MCF 10A (cell line): ENCODE measurements at regions not wholly inside any gene's neighbourhood (a gene's known extent, or its start where the extent isn't known, plus 50 kb on each side); places are given as distances from the start of the nearest gene placed in this dataset.

ENCODE experiments used
- BruUV-seq: library from RNA; stranded (reverse); fragments of 400-500 nt; replicated peaks from 2 replicates; lab custom pipeline; 2021; lab: Mats Ljungman, UMichigan
- CTCF ChIA-PET: fragments of 300-600 bp; sonication (Branson Sonifier 250); formaldehyde crosslinking; extraction: SDS; loops from one replicate; lab custom pipeline; 2021; ENCODE audit warnings: antibody characterized with exemption, inconsistent platforms; lab: Yijun Ruan, JAX
- POLR2A ChIA-PET: fragments of 300-600, 350-650 bp; sonication (Branson Sonifier 250); formaldehyde crosslinking; extraction: SDS; loops from one replicate; lab custom pipeline; 2020; ENCODE audit warnings: antibody characterized with exemption, inconsistent platforms; lab: Yijun Ruan, JAX
- DNase-seq: peaks from one replicate; pipeline ENCODE4 v3.0.0-alpha.2; 2018; ENCODE audit not compliant: unreplicated experiment
- H3K27ac Mint-ChIP-seq: one replicate; pipeline ENCODE4 v1.8.0; 2022; ENCODE audit warnings: mild to moderate bottlenecking, low read depth, mixed read lengths; ENCODE audit not compliant: unreplicated experiment
- H3K27me3 Mint-ChIP-seq: one replicate; pipeline ENCODE4 v1.8.0; 2022; ENCODE audit warnings: mixed read lengths; ENCODE audit not compliant: insufficient read depth, unreplicated experiment
- H3K36me3 Mint-ChIP-seq: one replicate; pipeline ENCODE4 v1.8.0; 2022; ENCODE audit warnings: mild to moderate bottlenecking, moderate library complexity, mixed read lengths; ENCODE audit not compliant: insufficient read depth, unreplicated experiment
- H3K4me1 Mint-ChIP-seq: one replicate; pipeline ENCODE4 v1.8.0; 2022; ENCODE audit warnings: mixed read lengths; ENCODE audit not compliant: insufficient read depth, unreplicated experiment
- H3K4me3 Mint-ChIP-seq: one replicate; pipeline ENCODE4 v1.8.0; 2022; ENCODE audit warnings: mild to moderate bottlenecking, moderate library complexity, mixed read lengths; ENCODE audit not compliant: unreplicated experiment
- H3K9me3 Mint-ChIP-seq: one replicate; pipeline ENCODE4 v1.8.0; 2022; ENCODE audit warnings: mixed read lengths; ENCODE audit not compliant: unreplicated experiment
- intact Hi-C: fragments of 100-400 bp; cut with micrococcal nuclease; formaldehyde crosslinking; loops from 2 replicates; pipeline ENCODE4 v1.14.1; 2022
- TF ChIP-seq, protein P1 (sequence below): fragments of 200-600 bp; IDR thresholded peaks from one replicate; pipeline ENCODE4 v1.8.0; 2022; ENCODE audit warnings: antibody characterized with exemption, mild to moderate bottlenecking; ENCODE audit not compliant: unreplicated experiment

DNA sequence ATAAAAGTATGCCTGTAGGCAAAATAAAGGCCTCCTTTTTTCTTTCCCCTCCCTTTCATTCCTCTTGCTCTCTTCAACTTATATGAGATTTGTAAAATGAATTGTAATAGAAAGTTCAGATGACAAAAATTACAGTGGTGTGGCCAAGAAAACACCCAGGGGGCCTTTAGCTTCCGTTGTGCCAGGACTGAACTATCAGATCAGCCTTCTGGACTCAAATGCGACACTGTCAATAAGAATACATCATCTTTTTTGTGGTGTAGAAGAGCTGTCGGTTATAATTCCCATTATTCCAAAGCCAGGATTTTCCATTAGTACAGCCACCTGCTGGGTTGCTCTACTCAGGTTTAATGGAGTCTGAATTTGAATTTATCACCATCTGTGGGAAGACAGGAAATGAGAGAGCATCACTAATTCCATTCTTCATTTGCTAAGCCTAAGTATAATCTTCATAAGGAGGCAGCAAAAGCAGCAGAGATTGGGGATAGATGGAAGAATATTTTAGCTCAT is 443.4 kb downstream of the ANXA1 start:
- TF ChIP-seq, protein P1, sequence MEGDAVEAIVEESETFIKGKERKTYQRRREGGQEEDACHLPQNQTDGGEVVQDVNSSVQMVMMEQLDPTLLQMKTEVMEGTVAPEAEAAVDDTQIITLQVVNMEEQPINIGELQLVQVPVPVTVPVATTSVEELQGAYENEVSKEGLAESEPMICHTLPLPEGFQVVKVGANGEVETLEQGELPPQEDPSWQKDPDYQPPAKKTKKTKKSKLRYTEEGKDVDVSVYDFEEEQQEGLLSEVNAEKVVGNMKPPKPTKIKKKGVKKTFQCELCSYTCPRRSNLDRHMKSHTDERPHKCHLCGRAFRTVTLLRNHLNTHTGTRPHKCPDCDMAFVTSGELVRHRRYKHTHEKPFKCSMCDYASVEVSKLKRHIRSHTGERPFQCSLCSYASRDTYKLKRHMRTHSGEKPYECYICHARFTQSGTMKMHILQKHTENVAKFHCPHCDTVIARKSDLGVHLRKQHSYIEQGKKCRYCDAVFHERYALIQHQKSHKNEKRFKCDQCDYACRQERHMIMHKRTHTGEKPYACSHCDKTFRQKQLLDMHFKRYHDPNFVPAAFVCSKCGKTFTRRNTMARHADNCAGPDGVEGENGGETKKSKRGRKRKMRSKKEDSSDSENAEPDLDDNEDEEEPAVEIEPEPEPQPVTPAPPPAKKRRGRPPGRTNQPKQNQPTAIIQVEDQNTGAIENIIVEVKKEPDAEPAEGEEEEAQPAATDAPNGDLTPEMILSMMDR: no peak
- DNase-seq: no peak
- Mint-ChIP-seq H3K4me1 (no peaks in the 10 kb centered on the region), H3K27ac (no peak overlapping the region), H3K9me3 (no peaks in the 10 kb centered on the region), H3K36me3 (no peaks in the 10 kb centered on the region), H3K27me3 (peaks cover 74% of the 10 kb centered on the region), H3K4me3 (no peak overlapping the region)
- intact Hi-C loops: no loop called here
- ChIA-PET POLR2A (no interaction called here), CTCF (no interaction called here)
- no TSS peak for BruUV-seq

DNA sequence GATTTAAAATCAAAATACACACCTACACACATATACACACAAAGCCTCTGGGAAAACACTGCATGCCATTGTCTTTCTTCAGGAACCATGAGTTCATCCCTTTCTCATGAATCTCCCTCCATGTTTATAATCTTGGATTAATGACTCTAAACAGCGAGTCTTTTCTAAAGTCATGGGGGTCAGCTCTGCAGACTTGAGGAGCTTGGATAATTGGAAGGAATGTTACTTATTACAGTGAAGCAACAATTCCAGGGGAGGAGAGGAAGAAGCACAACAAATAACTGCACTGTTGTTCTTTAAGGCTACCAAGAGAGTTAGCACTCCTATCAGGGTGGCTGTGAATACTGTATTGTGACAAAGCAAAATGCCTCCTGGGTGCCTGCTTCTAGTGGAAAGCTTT is 444.7 kb downstream of the ANXA1 start:
- no TSS peak for BruUV-seq
- intact Hi-C loops: no loop called here
- no peak for DNase-seq
- no peaks in the 10 kb centered on the region for H3K36me3 Mint-ChIP-seq
- H3K27ac Mint-ChIP-seq: no peak overlapping the region
- TF ChIP-seq, protein P1: no peak
- H3K4me1 Mint-ChIP-seq: no peaks in the 10 kb centered on the region
- H3K27me3 Mint-ChIP-seq: peaks cover 63% of the 10 kb centered on the region
- CTCF ChIA-PET: no interaction called here
- POLR2A ChIA-PET: no interaction called here
- H3K4me3 Mint-ChIP-seq: no peak overlapping the region
- H3K9me3 Mint-ChIP-seq: no peaks in the 10 kb centered on the region

DNA sequence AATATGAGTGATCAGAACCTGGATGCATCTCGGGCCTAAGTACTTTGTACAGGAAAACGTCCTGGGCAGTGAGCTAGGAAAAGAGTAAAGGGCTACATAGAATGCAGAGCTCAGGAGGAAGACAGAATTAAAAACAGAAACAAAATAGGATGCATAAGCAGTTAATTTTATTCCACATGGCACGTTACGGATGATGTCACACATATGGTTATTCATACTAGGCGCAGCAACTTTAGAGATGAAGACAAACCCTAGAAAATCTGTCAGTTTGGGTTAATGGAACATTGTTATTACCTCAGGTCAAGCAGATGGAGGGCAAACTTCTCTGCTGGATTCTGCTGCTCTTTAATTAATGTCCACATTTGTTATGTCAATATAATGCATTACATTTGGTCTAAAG is 445.4 kb downstream of the ANXA1 start:
- no TSS peak for BruUV-seq
- Mint-ChIP-seq H3K4me3 (no peak overlapping the region), H3K27ac (no peak overlapping the region), H3K36me3 (no peaks in the 10 kb centered on the region), H3K9me3 (no peaks in the 10 kb centered on the region), H3K27me3 (peaks cover 56% of the 10 kb centered on the region), H3K4me1 (no peaks in the 10 kb centered on the region)
- intact Hi-C loops: no loop called here
- POLR2A ChIA-PET: interaction anchor here (0.7 kb wide), 1 partner anchor 733 kb away, joined by 3 read pairs; no protein-coding TSS in a partner anchor
- CTCF ChIA-PET: no interaction called here
- DNase-seq: no peak
- TF ChIP-seq, protein P1: no peak

DNA sequence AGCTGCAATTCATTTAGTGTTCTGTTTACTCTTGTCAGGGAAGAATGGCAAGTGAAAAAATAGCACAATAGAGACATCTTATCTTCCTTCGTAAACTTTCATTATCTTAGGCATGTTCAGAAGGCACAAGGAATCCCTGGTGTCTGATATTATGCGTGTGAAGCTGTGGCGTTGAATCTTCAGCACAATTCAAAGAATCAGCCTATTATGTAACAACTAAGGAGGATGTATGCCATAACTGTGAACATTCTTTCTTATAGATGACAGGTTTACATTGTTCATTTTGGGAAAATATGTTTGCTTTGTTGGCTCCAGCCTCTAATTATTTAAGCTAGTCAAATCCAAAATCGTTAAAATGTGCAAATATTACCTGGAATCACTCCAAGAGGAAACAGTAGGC is 446.1 kb downstream of the ANXA1 start:
- no peak for DNase-seq
- no peak overlapping the region for H3K27ac Mint-ChIP-seq
- no peaks in the 10 kb centered on the region for H3K36me3 Mint-ChIP-seq
- H3K4me3 Mint-ChIP-seq: no peak overlapping the region
- ChIA-PET POLR2A (interaction anchor here (0.6 to 0.7 kb wide), 3 partner anchors 129 to 734 kb away, joined by 3 read pairs; no protein-coding TSS in a partner anchor), CTCF (interaction anchor here (0.6 kb wide), 1 partner anchor 228 kb away, joined by 3 read pairs; no protein-coding TSS in a partner anchor)
- H3K4me1 Mint-ChIP-seq: no peaks in the 10 kb centered on the region
- no TSS peak for BruUV-seq
- intact Hi-C loops: no loop called here
- no peaks in the 10 kb centered on the region for H3K9me3 Mint-ChIP-seq
- H3K27me3 Mint-ChIP-seq: peaks cover 51% of the 10 kb centered on the region
- TF ChIP-seq, protein P1: no peak
